KMS-11 (cell line): ENCODE measurements at regions not wholly inside any gene's neighbourhood (a gene's known extent, or its start where the extent isn't known, plus 50 kb on each side); places are given as distances from the start of the nearest gene placed in this dataset.
A peak's percentile ranks its signal among the peaks of the same experiment; 100 is the strongest.
"Not testable (repeated sequence)": the region's sequence is repeated elsewhere in the genome, so short reads cannot be mapped to it uniquely, and the experiment has no call there.

Experiments
- H2AFZ ChIP-seq: fragments of 200-600 bp; sonication (generic); 2 replicates; pipeline ENCODE4 v1.6.1; 2016; ENCODE audit warnings: antibody characterized with exemption, mixed run types, low read depth
- H3K27ac ChIP-seq: fragments of 200-600 bp; sonication (generic); 2 replicates; pipeline ENCODE4 v1.6.1; 2016; ENCODE audit warnings: mild to moderate bottlenecking, mixed run types
- H3K27me3 ChIP-seq: fragments of 200-600 bp; sonication (generic); 2 replicates; pipeline ENCODE4 v1.6.1; 2017; ENCODE audit warnings: mild to moderate bottlenecking, low read depth, mixed run types, moderate library complexity; ENCODE audit not compliant: insufficient read depth
- H3K36me3 ChIP-seq: fragments of 200-600 bp; sonication (generic); 2 replicates; pipeline ENCODE4 v1.6.1; 2017; ENCODE audit warnings: mild to moderate bottlenecking, mixed run types; ENCODE audit not compliant: insufficient read depth
- H3K4me1 ChIP-seq: fragments of 200-600 bp; sonication (generic); 2 replicates; pipeline ENCODE4 v1.6.1; 2016; ENCODE audit warnings: mild to moderate bottlenecking, low read depth, mixed run types; ENCODE audit not compliant: poor library complexity, severe bottlenecking
- H3K4me2 ChIP-seq: fragments of 200-600 bp; sonication (generic); 2 replicates; pipeline ENCODE4 v1.7.0; 2016; ENCODE audit warnings: mild to moderate bottlenecking, mixed run types
- H3K4me3 ChIP-seq: fragments of 200-600 bp; sonication (generic); IDR thresholded peaks from 2 replicates; pipeline ENCODE4 v1.6.1; 2017; ENCODE audit warnings: low read depth, low read length, mixed read lengths; ENCODE audit not compliant: insufficient read depth
- H3K79me2 ChIP-seq: fragments of 200-600 bp; sonication (generic); 2 replicates; pipeline ENCODE4 v1.6.1; 2016; ENCODE audit warnings: low read depth, mixed run types; ENCODE audit not compliant: insufficient read depth
- H3K9ac ChIP-seq: fragments of 200-600 bp; sonication (generic); 2 replicates; pipeline ENCODE4 v1.6.1; 2016; ENCODE audit warnings: mild to moderate bottlenecking, mixed run types
- H4K20me1 ChIP-seq: fragments of 200-600 bp; sonication (generic); 2 replicates; pipeline ENCODE4 v1.6.1; 2016; ENCODE audit warnings: mild to moderate bottlenecking, mixed run types; ENCODE audit not compliant: insufficient read depth
- CTCF ChIP-seq: fragments of 200-600 bp; sonication (generic); conservative IDR thresholded peaks from 2 replicates; pipeline ENCODE4 v1.6.1; 2017; ENCODE audit warnings: low read depth, mild to moderate bottlenecking, antibody characterized with exemption, low read length, moderate library complexity, mixed read lengths

- TF ChIP-seq CTCF = no peak
Measured at GRCh38 chr21:35713914-35714313, 346.4 kb downstream of the SETD4 start.

GRCh38 chr21:35711661-35712060, 348.7 kb downstream of the SETD4 start:
- no peak overlapping the region for H3K9ac ChIP-seq
- no peaks in the 10 kb centered on the region for H3K79me2 ChIP-seq
- peaks cover 19% of the 10 kb centered on the region for H3K4me1 ChIP-seq
- H3K4me2 ChIP-seq = peak overlapping the region; percentile 30; the same call in 1 of the 2 replicates
- H2AFZ ChIP-seq = no peak overlapping the region
- no peaks in the 10 kb centered on the region for H3K36me3 ChIP-seq
- H3K27ac ChIP-seq = no peak overlapping the region
- H3K27me3 ChIP-seq = no peaks in the 10 kb centered on the region
- no peak overlapping the region for H3K4me3 ChIP-seq
- no peak for TF ChIP-seq CTCF
- H4K20me1 ChIP-seq = no peaks in the 10 kb centered on the region

More at GRCh38 chr21:35713914-35714313, 346.4 kb downstream of the SETD4 start:
- Histone ChIP-seq H3K27me3 (no peaks in the 10 kb centered on the region), H3K36me3 (no peaks in the 10 kb centered on the region), H3K79me2 (no peaks in the 10 kb centered on the region), H3K9ac (no peak overlapping the region), H3K27ac (no peak overlapping the region), H3K4me2 (no peak overlapping the region), H3K4me1 (peaks cover 19% of the 10 kb centered on the region), H2AFZ (no peak overlapping the region), H3K4me3 (no peak overlapping the region), H4K20me1 (no peaks in the 10 kb centered on the region)

GRCh38 chr21:35711213-35711612, 349.1 kb downstream of the SETD4 start:
- no peak overlapping the region for H3K9ac ChIP-seq
- no peak for TF ChIP-seq CTCF
- H3K36me3 ChIP-seq = no peaks in the 10 kb centered on the region
- H3K4me2 ChIP-seq = peak overlapping the region; percentile 30; the same call in 1 of the 2 replicates
- no peaks in the 10 kb centered on the region for H4K20me1 ChIP-seq
- peaks cover 19% of the 10 kb centered on the region for H3K4me1 ChIP-seq
- no peaks in the 10 kb centered on the region; the same call in 1 of the 2 replicates for H3K27me3 ChIP-seq
- H2AFZ ChIP-seq = no peak overlapping the region
- no peak overlapping the region for H3K4me3 ChIP-seq
- H3K27ac ChIP-seq = no peak overlapping the region
- H3K79me2 ChIP-seq = no peaks in the 10 kb centered on the region

- not testable (repeated sequence) for H3K4me2 ChIP-seq, H2AFZ ChIP-seq, H3K9ac ChIP-seq, H3K27me3 ChIP-seq, H3K4me3 ChIP-seq, H4K20me1 ChIP-seq, H3K79me2 ChIP-seq, H3K27ac ChIP-seq, H3K36me3 ChIP-seq
- peaks cover 19% of the 10 kb centered on the region for H3K4me1 ChIP-seq
Measured at GRCh38 chr21:35709990-35710389, 350.3 kb downstream of the SETD4 start.

- H3K4me1 ChIP-seq = peaks cover 4% of the 10 kb centered on the region
- H3K27me3 ChIP-seq = no peaks in the 10 kb centered on the region; the same call in 1 of the 2 replicates
- H2AFZ ChIP-seq = no peak overlapping the region
- H3K27ac ChIP-seq = no peak overlapping the region
- no peaks in the 10 kb centered on the region for H3K79me2 ChIP-seq
- no peak for TF ChIP-seq CTCF
- H3K36me3 ChIP-seq = no peaks in the 10 kb centered on the region
- no peaks in the 10 kb centered on the region for H4K20me1 ChIP-seq
- no peak overlapping the region for H3K9ac ChIP-seq
- no peak overlapping the region for H3K4me3 ChIP-seq
- H3K4me2 ChIP-seq = no peak overlapping the region
Measured at GRCh38 chr21:35705888-35706287, 354.4 kb downstream of the SETD4 start.
